ENCODE measurements at regions not wholly inside any gene's neighbourhood (a gene's known extent, or its start where the extent isn't known, plus 50 kb on each side); places are given as distances from the start of the nearest gene placed in this dataset.

DNA sequence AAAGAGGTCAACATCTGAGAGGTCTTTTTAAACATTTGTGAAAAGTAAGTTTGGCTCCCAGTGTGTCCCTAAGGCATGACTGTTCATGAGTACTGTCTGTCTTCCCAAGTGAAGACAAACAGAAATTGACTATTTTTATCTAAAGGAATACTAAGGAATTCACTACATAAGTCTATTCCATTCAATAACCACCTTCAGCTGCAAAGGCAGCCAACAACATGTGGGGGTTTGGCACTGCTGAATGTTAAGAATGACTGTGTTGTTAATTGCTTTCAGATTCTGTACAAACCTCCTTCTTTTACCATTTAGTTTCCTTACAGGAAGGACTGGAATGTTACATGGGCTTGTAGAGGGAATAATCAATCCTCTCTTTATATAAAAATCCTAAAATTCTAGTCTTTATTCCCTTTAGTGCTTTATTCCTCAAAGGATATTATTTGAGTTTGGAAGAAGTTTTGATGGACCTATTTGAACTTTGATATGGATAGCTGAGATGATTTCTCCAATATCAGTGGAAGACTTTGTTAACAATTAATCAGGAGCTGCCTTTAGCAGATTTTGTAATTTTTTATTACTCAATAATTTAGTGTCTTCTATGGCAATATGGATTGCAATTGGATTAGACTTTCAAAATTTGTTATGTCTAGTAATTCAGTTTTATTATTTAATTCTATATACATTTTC is 201.7 kb upstream of the CHRM3 start:
- Histone ChIP-seq H3K27ac (no peak overlapping the region), H3K4me1 (no peaks in the 10 kb centered on the region), H3K9me3 (no peaks in the 10 kb centered on the region), H3K4me3 (no peak overlapping the region), H3K36me3 (no peaks in the 10 kb centered on the region), H3K27me3 (ENCODE audit: low read depth) (no peaks in the 10 kb centered on the region)
- DNase-seq = no peak
- no peak for ATAC-seq
- intact Hi-C loops (cut with DNase I) = no loop called here
- TF ChIP-seq, protein P1, sequence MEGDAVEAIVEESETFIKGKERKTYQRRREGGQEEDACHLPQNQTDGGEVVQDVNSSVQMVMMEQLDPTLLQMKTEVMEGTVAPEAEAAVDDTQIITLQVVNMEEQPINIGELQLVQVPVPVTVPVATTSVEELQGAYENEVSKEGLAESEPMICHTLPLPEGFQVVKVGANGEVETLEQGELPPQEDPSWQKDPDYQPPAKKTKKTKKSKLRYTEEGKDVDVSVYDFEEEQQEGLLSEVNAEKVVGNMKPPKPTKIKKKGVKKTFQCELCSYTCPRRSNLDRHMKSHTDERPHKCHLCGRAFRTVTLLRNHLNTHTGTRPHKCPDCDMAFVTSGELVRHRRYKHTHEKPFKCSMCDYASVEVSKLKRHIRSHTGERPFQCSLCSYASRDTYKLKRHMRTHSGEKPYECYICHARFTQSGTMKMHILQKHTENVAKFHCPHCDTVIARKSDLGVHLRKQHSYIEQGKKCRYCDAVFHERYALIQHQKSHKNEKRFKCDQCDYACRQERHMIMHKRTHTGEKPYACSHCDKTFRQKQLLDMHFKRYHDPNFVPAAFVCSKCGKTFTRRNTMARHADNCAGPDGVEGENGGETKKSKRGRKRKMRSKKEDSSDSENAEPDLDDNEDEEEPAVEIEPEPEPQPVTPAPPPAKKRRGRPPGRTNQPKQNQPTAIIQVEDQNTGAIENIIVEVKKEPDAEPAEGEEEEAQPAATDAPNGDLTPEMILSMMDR (IDR thresholded peaks at IDR 0.05) = no peak

DNA sequence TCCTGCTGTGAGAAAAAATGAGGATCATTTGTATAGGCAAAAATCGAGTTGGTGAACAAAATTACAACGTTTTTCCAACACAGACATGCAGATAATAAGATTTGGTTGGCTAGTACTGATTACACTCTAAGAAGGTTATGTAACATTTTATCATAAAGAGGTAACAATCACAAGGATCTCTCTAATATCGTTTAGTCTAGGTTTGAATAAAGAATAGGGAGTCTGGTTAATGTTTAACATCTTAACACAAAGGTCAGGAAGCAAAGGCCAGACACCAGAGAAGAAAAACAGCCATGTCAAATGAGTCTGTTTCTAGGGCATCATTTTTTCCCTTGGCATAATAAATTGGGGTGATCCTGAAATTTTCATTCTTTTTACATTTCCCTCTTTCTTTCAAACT is 207.4 kb upstream of the CHRM3 start:
- Histone ChIP-seq H3K27me3 (ENCODE audit: low read depth) (no peaks in the 10 kb centered on the region), H3K27ac (no peak overlapping the region), H3K36me3 (no peaks in the 10 kb centered on the region), H3K4me1 (no peaks in the 10 kb centered on the region), H3K4me3 (no peak overlapping the region), H3K9me3 (no peaks in the 10 kb centered on the region)
- DNase-seq = no peak
- intact Hi-C loops (cut with DNase I) = no loop called here
- TF ChIP-seq, protein P1 (IDR thresholded peaks at IDR 0.05) = no peak
- ATAC-seq = no peak

DNA sequence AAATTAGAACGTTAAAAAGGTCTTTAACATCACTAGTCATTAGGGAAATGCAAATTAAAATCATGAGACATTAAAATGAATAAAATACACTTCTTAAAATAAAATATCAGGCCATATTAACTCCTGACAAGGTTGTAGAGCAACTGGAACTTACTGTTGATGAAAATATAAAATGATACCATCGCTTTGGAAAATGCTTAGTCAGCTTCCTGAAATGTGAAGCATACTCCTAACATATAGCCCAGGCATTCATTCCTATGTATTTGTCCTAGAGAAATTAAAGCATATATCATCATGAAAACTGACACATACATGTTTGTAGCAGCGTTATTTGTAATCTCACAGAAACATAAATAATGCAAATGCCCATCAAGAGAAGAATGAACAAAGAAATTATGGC is 211.5 kb upstream of the CHRM3 start:
- Histone ChIP-seq H3K27ac (no peak overlapping the region), H3K36me3 (no peaks in the 10 kb centered on the region), H3K4me1 (no peaks in the 10 kb centered on the region), H3K4me3 (no peak overlapping the region), H3K9me3 (no peaks in the 10 kb centered on the region), H3K27me3 (ENCODE audit: low read depth) (no peaks in the 10 kb centered on the region)
- no peak for DNase-seq
- intact Hi-C loops (cut with DNase I) = no loop called here
- TF ChIP-seq, protein P1 (IDR thresholded peaks at IDR 0.05) = no peak
- ATAC-seq = no peak

DNA sequence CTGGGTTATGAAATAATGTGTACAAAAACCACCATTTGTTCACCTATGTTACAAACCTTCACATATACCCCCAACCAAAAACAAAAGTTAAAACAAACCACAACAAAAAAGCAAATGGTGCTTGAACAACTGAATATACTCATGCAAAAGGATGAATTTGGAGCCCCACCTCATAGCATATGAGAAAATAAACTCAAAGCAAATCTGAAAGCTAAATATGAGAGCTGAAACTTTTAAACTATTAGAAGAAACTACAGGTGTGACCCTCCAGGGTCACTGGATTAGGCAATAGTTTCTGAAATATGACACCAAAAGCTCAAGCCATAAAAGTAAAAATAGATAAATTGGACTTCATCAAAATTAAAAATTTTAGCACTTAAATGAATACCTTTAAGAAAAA is 215.5 kb upstream of the CHRM3 start:
- Histone ChIP-seq H3K9me3 (no peaks in the 10 kb centered on the region), H3K27ac (no peak overlapping the region), H3K4me3 (no peak overlapping the region), H3K27me3 (ENCODE audit: low read depth) (no peaks in the 10 kb centered on the region), H3K36me3 (no peaks in the 10 kb centered on the region), H3K4me1 (no peaks in the 10 kb centered on the region)
- ATAC-seq (no peak), DNase-seq (no peak)
- intact Hi-C loops (cut with DNase I) = no loop called here
- TF ChIP-seq, protein P1 (IDR thresholded peaks at IDR 0.05) = no peak

DNA sequence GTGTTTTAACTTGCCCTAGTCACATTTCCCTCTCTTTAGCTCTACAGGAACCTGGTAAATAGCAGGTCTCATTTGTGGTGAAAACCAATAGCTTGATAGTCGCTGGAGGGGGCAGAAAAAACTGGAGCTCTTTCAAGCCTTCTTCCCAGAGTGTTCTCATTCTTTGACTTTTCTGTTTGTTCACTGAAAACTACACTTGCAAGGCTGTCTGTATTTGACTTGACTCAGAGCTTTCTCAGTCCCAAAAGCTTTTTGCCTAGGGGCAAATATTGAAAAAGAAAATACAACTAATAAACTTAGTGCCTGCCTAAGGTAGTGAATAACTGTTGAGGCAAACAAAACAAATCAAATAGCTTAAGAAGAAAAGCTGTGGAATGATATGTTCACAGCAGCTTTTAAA is 217.1 kb upstream of the CHRM3 start:
- DNase-seq = no peak
- Histone ChIP-seq H3K4me3 (no peak overlapping the region), H3K27ac (no peak overlapping the region), H3K36me3 (no peaks in the 10 kb centered on the region), H3K4me1 (no peaks in the 10 kb centered on the region), H3K27me3 (ENCODE audit: low read depth) (no peaks in the 10 kb centered on the region), H3K9me3 (no peaks in the 10 kb centered on the region)
- TF ChIP-seq, protein P1 (IDR thresholded peaks at IDR 0.05) = no peak
- intact Hi-C loops (cut with DNase I) = no loop called here
- no peak for ATAC-seq

All from lower lobe of right lung (tissue), 2 donors.